ENCODE measurements at regions not wholly inside any gene's neighbourhood (a gene's known extent, or its start where the extent isn't known, plus 50 kb on each side); places are given as distances from the start of the nearest gene placed in this dataset.

DNA sequence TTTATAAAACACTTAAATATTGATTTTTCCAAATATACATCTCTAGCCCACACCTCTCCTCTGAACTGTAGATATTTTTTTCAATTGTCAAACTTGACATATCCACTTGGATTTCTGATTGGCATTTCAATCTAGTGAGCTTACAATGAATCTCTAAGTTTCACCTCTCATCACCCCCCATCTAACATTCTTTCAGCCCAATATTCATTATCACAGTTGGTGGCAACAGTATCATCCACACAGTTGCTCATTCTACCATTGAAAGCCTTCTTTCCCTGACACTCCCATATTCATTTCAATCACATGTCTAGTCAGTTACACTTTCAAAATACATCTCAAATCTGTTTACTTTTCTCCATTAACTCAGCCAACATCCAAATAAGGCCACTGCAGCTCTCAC is 385.2 kb downstream of the PCDH20 start:
- no peak for DNase-seq

- DNase-seq: no peak
Observed at GRCh38 chr13:61029064-61029463, 386.6 kb downstream of the PCDH20 start.

DNA sequence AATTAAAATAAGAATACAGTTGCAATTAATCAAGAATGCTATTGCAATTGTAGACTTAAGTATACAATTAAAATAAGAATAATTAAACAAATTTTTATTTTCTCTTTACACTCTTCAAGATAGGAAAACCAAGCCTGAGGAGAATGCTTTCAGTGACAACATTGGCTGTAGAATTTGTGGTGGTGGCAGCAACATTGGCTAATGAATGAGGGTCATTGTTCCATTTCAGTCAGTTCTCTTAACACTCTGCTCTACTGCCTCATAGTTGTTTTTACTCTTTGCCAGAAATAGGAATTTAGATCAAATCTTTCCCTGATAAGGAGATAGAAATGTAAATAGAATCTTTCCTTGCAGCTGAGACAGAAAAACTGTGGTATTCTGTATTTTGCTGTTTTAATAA is 391.6 kb downstream of the PCDH20 start:
- no peak for DNase-seq

DNA sequence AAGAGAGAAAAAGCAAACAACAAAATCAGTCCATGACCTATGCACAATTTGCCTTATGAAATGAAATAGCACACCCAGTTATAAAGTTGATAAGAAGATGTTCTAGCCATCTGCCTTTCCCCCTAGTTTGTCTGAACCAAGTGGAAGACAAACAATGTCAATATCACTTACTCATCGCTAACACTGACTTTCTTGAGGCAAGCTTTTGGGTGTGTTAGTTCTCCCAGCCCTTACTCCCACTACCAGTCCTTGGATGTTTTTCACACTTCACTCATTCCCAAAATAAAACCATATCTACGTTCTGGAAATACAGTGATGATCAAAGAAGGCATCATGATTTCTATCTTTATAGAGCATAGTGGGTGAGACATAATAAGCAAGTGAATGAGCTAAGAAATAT is 393.8 kb downstream of the PCDH20 start:
- DNase-seq: no peak

DNA sequence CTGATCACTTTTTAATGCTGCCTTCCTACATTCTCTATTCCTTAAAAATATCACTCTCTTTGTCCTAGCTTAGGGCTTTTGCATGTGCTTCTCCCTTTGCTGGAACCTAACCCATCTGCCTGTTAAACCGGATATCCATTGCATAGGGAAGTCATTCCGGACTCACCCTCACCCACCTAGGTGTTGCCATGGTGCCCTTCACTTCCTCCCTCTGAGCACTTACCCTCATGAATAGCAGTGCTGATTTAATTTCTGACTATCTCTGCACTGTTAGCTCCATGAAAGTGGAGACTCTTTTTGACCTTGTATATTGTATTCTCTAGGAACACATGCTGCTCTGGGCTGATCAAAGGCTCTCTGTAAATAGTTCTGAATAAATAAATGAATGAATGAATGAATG is 401.9 kb downstream of the PCDH20 start:
- no peak for DNase-seq

DNA sequence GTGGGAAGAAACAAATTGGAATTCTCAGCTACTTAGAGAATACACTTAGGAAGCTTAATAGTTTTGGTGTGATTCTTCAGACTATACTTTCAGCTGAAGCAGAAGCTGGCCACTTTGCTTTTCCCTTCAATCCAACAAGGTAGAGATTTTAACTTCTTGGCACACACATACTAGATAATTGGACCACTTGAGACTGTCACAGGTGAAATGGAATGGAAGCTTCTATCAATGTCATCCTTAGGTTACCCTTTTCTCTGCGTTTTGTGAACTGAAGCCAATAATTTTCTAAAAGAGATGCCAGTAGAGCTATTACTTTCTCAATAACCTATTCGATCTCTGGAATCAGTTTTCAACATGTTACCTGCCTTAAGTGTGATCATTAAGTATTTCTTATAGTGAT is 405.3 kb downstream of the PCDH20 start:
- no peak for DNase-seq

DNA sequence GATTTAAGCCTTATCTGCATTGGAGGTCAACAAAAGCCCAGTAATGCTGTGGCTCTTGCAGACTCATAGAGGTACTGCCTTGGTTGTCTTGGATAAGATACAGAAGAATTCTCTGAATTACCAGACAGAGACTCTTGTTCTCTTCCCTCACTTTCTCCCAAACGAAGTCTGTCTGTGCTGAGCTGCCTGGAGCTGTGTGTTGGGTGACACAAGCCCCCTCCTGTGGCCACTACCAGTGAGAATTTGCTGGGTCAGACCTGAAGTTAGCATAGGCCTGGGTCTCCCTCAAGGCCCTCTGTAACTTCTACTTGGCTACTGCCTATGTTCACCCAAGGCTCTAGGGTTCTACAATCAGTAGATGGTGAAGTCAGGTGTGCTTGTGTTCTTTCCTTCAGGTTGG is 413.0 kb downstream of the PCDH20 start:
- no peak for DNase-seq

DNA sequence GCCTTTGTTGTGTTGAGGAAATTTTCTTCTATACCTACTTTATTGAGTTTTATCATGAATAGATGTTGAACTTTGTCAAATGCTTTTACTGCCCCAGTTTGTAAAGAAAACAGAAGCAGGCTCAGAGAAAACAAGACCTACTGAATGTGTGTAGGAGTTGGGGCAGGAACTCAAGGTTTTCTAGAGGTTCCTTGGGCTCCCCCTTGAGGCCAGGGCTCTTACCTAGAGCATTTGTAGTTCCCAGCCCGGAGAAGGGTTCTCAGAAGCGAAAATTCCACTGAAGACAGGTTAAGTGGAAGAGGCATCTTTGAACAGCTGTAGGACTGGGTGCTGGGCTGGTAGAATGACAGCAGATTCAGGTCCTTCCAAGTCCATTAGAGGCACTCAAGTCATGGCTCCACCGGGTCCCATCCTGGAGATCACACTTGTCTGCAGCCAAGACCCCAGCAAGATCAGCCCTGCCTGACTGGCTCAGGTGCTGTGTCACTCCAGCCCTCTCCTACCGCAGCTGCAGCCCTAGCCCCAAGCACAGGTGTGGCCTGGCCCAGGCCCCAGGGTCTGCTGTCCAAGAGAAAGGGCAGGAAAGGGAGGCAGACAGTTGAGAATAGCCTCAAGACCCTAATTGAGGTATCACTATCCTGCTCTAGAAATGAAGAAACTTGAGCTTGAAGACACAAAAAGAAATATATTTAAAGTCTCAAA is 425.5 kb downstream of the PCDH20 start:
- DNase-seq: no peak

- no peak for DNase-seq
Observed at GRCh38 chr13:60986301-60986700, 429.3 kb downstream of the PCDH20 start.

DNA sequence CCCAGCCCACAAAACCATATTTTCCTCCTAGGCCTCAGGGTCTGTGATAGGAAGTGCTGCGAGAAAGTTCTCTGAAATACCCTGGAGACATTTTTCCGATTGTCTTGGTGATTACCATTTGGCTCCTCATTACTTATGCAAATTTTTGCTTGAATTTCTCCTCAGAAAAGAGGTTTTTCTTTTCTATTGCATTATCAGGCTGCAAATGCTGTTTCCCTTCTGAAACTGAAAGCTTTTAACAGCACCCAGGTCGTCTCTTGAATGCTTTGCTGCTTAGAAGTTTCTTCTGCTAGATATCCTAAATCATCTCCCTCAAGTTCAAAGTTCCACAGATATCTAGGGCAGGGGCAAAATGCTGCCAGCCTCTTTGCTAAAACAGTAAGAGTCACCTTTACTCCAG is 434.2 kb downstream of the PCDH20 start:
- no peak for DNase-seq

DNA sequence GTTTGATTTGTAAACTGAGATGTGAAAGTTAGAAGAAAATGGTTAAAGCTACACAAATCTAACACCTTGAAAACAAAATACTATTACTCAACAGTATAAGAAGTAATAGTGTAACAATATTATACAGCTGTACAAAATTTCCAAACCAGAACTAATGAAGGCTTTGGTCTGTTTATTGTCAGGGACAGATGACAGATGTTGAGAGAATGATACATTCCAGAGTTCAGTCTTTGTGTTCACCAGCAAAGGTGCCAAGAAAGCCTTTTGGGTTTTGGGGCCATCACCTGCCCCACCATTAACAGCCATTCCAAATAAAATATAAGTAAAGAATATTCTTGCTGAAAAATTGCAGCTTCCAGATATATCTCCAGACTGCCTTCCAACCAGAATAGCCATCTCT is 439.3 kb downstream of the PCDH20 start:
- no peak for DNase-seq

DNA sequence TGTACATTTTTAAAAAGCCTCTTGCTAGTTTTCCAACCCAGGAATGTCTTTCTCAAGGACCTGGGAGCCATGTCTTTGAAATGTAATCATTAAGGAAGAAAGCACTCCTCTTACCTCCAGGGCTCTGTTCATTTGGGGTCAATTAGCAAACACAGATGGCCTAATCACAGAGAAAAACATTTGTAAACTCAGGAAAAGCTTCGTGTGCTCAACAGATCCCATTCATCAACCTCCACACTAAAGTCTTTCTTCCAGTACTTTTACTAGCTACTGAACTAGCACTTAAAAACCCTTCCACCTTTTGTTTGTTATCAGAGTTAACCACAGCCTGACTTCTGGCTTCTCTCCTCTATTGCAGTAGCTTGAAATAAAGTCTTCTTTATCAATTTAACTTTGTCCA is 441.4 kb downstream of the PCDH20 start:
- no peak for DNase-seq

DNA sequence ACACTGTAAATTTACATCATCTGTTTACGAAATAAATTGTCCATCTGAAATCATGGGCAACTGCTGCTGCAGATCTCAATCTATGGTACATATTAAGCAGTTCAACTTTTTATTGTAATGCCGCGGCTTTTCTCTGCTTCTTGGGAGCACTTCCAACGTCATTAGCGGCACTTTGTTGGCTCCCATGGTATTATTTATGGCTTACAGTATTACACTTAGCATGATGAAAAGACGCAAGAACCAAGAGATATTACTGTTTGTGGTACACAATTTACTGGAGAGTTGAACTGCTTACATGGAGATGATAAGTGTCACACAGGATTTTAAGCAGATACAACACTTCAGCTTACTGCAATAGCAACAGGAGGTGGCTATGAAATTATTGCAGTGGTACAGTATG is 442.1 kb downstream of the PCDH20 start:
- no peak for DNase-seq

GRCh38 chr13:60970736-60971135 is 444.9 kb downstream of the PCDH20 start:
- DNase-seq: no peak

- DNase-seq: no peak
Observed at GRCh38 chr13:60969656-60970055, 446.0 kb downstream of the PCDH20 start.

DNA sequence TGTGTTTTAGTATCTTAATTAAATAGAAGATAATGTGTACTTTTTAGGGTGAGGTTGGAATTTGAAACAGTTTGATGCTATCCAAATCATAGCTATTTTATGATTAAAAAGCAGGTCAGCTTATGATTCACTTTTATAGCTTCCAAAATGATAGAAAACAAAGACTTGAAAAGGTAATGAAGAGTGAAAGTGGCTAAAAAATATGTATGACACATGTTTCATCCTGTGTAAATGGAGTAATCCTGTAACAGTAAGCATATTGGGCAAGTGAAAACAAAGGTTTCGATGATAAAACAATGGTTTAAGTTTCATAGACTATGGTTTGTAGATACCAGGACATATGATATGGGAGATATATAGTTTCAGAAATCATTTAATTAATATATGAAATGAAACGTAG is 456.2 kb downstream of the PCDH20 start:
- no peak for DNase-seq

GRCh38 chr13:60957816-60958215 is 457.8 kb downstream of the PCDH20 start:
- DNase-seq: no peak

DNA sequence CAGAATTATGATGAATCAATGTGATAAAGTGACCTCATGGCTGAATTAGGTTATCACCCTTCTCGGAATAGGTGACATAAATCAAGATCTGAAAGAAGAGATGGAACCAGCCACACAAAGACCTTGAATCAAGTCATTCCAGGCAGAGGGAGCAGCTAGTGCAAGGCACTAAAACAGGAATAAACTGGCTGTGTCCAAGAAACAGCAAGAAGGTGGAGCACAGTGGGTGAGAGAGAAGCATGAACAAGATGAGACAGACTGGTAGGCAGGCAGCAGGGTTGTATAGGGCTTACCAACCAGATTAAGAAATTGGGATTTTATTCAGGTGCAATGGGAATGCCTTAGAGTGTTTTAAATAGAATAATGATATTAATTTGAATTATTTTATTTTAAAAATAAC is 470.3 kb downstream of the PCDH20 start:
- DNase-seq: no peak

DNA sequence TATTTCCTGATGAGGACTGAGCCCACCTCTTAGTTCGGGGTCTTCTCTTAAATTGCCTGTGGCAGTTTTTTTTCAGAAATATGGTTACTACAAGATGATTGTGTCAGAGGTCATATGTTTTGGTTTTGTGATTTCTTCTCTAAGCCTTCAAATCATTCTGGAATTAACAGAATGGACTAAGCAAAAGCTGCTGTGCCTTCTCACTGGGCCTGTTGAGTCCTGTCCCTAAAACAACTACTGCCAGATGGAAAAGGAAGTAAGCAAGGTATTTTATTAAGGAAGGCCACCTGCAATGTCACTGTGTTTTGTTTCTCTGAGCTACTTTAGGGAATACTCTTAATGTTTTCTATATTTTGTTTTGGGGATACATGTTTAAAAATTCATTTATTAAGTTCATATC is 470.8 kb downstream of the PCDH20 start:
- DNase-seq: no peak

GRCh38 chr13:60944016-60944415 is 471.6 kb downstream of the PCDH20 start:
- DNase-seq: no peak

- DNase-seq: no peak
Observed at GRCh38 chr13:60936281-60936680, 479.4 kb downstream of the PCDH20 start.

DNA sequence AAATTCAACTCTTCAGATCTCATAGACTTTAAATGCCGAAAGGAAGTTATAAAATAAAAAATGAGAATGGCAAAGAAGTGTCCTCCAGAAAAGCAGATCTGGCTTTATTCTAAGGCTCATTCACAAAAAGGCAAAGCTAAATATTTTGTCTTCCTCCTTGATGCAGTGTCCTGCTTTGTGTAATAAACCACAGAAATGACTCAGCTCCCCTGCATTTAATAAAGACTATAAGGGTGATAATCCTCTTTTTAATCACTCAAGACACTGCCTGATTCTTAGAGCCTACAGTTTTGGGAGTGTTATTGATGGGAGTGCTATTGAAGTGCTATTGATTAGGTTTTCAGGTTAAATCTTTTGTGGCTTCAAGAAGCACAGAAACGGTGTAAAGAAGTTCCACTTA is 482.0 kb downstream of the PCDH20 start:
- no peak for DNase-seq

DNA sequence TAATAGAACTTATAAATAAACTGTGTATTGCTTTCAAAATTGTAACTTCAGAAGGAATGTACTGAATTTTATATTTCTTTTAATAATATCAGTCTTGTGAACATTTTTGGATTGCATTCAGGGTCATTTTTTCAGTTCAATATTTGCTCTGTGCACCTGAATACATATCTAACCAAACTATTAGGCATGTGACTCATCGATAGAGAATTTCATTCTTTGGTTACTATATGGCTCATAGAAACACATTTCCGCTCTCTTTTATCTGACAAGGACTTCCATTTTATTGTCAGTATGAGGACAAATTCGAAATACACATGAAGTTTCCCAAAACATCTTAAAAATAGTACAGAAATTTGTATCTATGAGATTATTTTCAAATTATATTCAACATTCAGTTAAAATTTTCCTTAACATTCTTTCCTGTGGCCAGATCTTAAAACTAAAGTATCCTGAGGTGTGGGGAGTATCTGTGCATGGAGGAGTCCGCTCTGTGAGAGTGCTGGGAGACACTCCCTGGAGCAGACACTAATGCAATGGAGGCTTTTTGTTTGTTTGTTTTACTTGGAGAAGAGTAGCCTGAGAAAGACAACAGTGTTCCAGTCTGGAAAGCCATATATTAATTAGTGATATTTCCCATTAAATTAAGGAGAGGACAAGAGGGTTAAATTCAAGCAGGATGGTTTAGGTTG is 483.6 kb downstream of the PCDH20 start:
- DNase-seq: no peak

DNA sequence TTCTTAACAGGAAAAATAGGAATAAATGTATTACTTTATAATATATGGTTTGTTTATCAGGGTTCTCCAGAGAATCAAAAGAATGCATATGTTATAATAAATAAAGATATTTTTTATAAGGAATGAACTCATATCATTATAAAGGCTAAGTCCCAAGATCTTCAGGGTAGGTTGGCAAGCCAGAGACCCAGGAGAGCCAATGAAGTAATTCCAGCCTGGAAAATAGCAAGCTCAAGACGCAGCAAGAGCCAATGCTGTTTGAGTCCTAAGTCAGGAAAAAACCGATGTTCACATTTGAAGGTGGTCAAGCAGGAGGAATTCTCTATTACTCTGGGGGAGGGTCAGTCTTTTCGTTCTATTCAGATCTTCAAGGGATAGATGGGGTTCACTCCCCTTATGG is 490.0 kb downstream of the PCDH20 start:
- no peak for DNase-seq
